Prostate gland (tissue), 2 donors: ENCODE measurements at regions not wholly inside any gene's neighbourhood (a gene's known extent, or its start where the extent isn't known, plus 50 kb on each side); places are given as distances from the start of the nearest gene placed in this dataset.

Source experiments
- CTCF ChIP-seq, 4 experiments: fragments of 200-600 bp in 2 of 4; fragments of 450-650 bp in 2 of 4; sonication (generic) in 2 of 4; IDR thresholded peaks; 1 replicate in 3 of 4; 2 replicates in 1 of 4; pipeline ENCODE4 v1.5.1; 2016 to 2019; ENCODE audit warnings: antibody characterized with exemption in 4 of 4, mild to moderate bottlenecking in 2 of 4, moderate library complexity in 2 of 4
- POLR2AphosphoS5 ChIP-seq: sonication (generic); formaldehyde crosslinking; IDR thresholded peaks from one replicate; pipeline ENCODE4 v1.6.1; 2017; ENCODE audit warnings: antibody characterized with exemption

- TF ChIP-seq CTCF (IDR thresholded peaks at IDR 0.05), result no peak
- peak; percentile 83 for TF ChIP-seq POLR2AphosphoS5
These were observed 89.0 kb upstream of the LPP start for GRCh38 chr3:188064831-188065493.
